WTC11 (cell line): ENCODE measurements at regions not wholly inside any gene's neighbourhood (a gene's known extent, or its start where the extent isn't known, plus 50 kb on each side); places are given as distances from the start of the nearest gene placed in this dataset.

Experiments
- ATF1 ChIP-seq: sonication (generic); formaldehyde crosslinking; IDR thresholded peaks from 2 replicates; pipeline ENCODE4 v1.8.1; 2023; ENCODE audit warnings: mild to moderate bottlenecking, moderate library complexity, missing genetic modification reagents
- CBFB ChIP-seq: sonication (generic); formaldehyde crosslinking; IDR thresholded peaks from 2 replicates; pipeline ENCODE4 v1.8.1; 2022; ENCODE audit warnings: mild to moderate bottlenecking, low read depth, missing genetic modification reagents
- CREM ChIP-seq: sonication (generic); formaldehyde crosslinking; IDR thresholded peaks from 2 replicates; pipeline ENCODE4 v1.8.1; 2022; ENCODE audit warnings: mild to moderate bottlenecking, missing genetic modification reagents, moderate library complexity
- ESRRA ChIP-seq: sonication (generic); formaldehyde crosslinking; IDR thresholded peaks from 2 replicates; pipeline ENCODE4 v1.8.1; 2022; ENCODE audit warnings: mild to moderate bottlenecking, missing genetic modification reagents, borderline replicate concordance
- MAX ChIP-seq: sonication (generic); formaldehyde crosslinking; IDR thresholded peaks from 2 replicates; pipeline ENCODE4 v1.8.0; 2022; ENCODE audit warnings: mild to moderate bottlenecking, missing genetic modification reagents
- MYBL2 ChIP-seq: sonication (generic); formaldehyde crosslinking; IDR thresholded peaks from 2 replicates; pipeline ENCODE4 v1.8.1; 2023; ENCODE audit warnings: mild to moderate bottlenecking, moderate library complexity, missing genetic modification reagents
- NR3C1 ChIP-seq: sonication (generic); formaldehyde crosslinking; conservative IDR thresholded peaks from 2 replicates; pipeline ENCODE4 v1.8.1; 2023; ENCODE audit warnings: low read depth, mild to moderate bottlenecking, missing genetic modification reagents
- TCF7 ChIP-seq: sonication (generic); formaldehyde crosslinking; IDR thresholded peaks from 2 replicates; pipeline ENCODE4 v1.8.0; 2022; ENCODE audit warnings: mild to moderate bottlenecking, low read depth, missing genetic modification reagents, moderate library complexity
- TEAD1 ChIP-seq: sonication (generic); formaldehyde crosslinking; IDR thresholded peaks from 2 replicates; pipeline ENCODE4 v1.8.0; 2022; ENCODE audit warnings: mild to moderate bottlenecking, missing genetic modification reagents
- USF1 ChIP-seq: sonication (generic); formaldehyde crosslinking; IDR thresholded peaks from 2 replicates; pipeline ENCODE4 v1.8.0; 2022; ENCODE audit warnings: mild to moderate bottlenecking, missing genetic modification reagents
- TF ChIP-seq, protein P1 (sequence below): fragments of 200-600 bp; IDR thresholded peaks from 2 replicates; pipeline ENCODE4 v1.8.0; 2022; ENCODE audit warnings: antibody characterized with exemption
- TF ChIP-seq, protein P2 (sequence below): sonication (generic); formaldehyde crosslinking; IDR thresholded peaks from 2 replicates; pipeline ENCODE4 v1.8.0; 2022; ENCODE audit warnings: mild to moderate bottlenecking, missing genetic modification reagents

DNA sequence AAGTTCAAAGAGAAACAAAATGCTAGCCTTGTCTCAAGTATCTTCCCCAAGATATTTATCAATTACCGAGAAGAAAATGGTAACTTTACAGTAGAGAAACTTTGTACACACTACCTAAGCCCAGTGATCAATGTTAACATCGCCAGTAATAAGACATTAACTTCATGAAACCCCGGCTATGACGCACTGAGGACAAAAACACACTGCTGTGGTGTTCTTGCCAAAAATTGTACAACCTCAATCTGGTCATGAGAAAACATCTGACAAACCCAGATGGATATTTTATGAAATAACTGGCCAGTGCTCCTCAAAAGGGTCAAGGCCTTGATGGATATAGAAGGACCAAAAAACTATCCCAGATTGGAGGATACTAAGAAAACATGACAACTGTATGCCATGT lies 85.5 kb upstream of the DTNBP1 start:
- TF ChIP-seq, protein P1, sequence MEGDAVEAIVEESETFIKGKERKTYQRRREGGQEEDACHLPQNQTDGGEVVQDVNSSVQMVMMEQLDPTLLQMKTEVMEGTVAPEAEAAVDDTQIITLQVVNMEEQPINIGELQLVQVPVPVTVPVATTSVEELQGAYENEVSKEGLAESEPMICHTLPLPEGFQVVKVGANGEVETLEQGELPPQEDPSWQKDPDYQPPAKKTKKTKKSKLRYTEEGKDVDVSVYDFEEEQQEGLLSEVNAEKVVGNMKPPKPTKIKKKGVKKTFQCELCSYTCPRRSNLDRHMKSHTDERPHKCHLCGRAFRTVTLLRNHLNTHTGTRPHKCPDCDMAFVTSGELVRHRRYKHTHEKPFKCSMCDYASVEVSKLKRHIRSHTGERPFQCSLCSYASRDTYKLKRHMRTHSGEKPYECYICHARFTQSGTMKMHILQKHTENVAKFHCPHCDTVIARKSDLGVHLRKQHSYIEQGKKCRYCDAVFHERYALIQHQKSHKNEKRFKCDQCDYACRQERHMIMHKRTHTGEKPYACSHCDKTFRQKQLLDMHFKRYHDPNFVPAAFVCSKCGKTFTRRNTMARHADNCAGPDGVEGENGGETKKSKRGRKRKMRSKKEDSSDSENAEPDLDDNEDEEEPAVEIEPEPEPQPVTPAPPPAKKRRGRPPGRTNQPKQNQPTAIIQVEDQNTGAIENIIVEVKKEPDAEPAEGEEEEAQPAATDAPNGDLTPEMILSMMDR = no peak
- TF ChIP-seq USF1 (CRISPR knock-in tag) = no peak
- TF ChIP-seq MAX = no peak
- TF ChIP-seq TEAD1 (CRISPR knock-in tag) = no peak
- no peak for TF ChIP-seq CBFB (CRISPR knock-in tag)
- no peak for TF ChIP-seq ATF1 (CRISPR knock-in tag)
- TF ChIP-seq TCF7 = no peak
- TF ChIP-seq, protein P2, sequence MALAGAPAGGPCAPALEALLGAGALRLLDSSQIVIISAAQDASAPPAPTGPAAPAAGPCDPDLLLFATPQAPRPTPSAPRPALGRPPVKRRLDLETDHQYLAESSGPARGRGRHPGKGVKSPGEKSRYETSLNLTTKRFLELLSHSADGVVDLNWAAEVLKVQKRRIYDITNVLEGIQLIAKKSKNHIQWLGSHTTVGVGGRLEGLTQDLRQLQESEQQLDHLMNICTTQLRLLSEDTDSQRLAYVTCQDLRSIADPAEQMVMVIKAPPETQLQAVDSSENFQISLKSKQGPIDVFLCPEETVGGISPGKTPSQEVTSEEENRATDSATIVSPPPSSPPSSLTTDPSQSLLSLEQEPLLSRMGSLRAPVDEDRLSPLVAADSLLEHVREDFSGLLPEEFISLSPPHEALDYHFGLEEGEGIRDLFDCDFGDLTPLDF = no peak
- TF ChIP-seq ESRRA (CRISPR knock-in tag) = no peak
- TF ChIP-seq NR3C1 = no peak
- TF ChIP-seq CREM = no peak
- TF ChIP-seq MYBL2 (CRISPR knock-in tag) = no peak
